ENCODE measurements at regions not wholly inside any gene's neighbourhood (a gene's known extent, or its start where the extent isn't known, plus 50 kb on each side); places are given as distances from the start of the nearest gene placed in this dataset.
"Not testable (repeated sequence)": the region's sequence is repeated elsewhere in the genome, so short reads cannot be mapped to it uniquely, and the experiment has no call there.

DNA sequence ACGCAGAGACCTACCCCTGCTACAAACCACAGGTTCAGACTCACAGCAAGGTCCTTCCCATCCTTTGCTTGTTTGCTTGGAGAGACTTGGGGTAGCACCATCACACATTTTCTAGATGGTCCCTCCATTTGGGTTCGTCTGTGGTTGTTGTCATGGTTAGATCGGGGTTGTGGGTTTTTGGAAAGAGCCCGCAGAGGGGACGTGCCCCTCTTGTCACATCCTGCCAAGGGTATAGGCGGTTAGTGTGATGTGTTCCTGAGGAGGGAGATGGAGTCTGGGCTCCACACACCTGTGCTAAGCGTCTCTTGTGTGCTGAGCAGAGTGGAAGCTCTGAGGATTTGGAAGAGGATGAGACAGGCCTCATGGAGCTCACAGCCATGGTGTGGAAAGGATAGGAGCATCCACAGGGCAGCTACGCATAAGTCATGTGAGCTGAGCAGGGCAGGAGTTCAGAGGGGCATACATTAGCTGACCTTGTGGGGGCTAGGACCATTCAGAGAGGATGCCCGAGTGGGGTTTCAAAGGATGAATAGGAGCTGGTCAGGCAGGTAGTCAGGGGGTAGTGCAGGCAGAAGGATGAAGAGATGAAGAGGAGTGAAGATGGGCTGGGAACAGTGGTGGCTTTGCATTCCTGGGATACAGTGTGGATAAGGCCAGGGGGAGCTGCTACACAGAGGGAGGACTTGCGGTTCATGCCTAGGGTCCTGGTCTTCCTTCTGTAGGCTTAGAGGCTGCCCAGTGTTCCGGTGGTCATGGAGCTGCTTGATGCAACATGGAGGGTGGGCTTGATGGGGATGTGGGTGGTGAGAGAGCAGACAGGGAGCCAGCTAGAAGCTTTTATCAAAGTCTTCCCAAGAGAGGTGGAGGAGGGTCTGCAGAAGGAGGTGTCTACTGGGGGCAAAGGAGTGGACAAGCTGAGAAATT lies 62.9 kb downstream of the ACKR3 start:
- DNase-seq, result peak; percentile 3

DNA sequence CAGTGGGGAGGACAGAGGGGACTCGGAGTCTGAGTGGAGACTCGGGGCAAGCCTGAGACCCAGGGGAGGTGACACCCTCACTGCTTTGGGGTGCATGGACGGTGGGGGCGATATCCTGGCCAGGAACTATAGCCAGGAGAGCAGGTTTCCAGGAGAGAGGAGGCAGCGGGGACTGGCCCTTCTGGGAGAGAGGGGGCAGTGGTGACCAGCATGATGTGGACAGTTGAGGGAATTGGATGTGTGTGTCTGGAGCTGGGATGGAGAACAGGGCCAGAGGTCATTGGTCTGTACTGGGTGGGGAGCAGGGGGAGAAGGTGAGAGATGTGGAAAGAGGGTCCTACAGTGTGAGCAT lies 63.6 kb downstream of the ACKR3 start:
- DNase-seq, result peak; percentile 8

DNA sequence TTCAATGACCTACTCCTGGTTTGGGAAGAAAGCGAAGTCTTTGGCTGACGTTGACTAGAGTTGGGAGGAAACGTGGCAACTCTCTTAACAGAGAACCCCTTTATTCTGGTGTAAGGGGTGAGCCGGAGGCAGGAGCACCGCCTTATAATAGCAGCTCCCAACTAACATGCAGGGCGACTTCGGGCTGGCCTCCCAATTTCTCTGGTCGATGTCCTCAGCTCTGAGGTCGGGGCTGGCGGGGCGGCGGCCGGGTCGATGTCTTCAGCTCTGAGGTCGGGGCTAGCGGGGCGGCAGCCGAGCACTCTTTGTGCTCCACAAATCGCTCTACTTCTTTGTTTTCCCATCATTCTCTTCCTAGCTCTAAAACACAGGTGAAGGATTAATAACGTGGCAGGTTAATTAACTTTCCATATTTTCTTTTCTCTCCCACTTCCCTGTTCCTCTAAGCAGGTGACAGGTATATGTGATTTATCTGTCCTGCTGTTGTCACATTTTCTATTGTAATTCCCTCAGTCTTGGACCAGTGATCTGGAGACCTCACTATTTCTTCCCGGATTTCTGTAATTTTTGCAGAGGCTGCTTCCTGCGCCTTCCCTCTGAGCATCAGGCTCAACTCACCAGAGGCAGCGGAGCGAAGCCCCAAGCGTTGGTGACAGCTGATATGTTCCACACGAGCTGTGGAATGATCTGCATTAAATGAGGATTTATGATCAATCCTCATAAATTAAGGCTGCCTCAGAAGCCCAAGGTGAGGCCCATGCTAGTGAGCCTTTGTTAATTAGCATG lies 64.3 kb downstream of the ACKR3 start:
- peak; percentile 20 for DNase-seq

DNA sequence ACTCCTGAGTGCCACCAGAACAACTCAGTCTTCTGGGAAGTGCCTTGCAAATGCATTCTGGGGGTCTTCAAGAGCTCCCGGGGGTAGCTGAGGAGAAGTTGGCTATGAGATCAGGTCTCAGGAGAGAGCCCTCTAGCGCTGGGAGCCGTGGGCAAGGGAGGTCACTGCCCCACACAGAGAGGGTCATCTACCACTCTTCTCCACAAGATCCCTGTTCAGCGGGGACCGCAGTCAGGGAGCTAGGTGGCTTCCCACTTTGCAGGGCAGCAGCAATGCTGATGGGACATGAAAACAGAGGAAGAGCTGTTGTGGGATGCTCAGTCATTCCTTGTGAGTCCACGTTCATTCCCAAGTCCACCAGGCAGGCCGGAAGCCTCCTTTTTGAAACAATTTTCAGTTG lies 66.6 kb downstream of the ACKR3 start:
- DNase-seq, result peak; percentile 11

DNA sequence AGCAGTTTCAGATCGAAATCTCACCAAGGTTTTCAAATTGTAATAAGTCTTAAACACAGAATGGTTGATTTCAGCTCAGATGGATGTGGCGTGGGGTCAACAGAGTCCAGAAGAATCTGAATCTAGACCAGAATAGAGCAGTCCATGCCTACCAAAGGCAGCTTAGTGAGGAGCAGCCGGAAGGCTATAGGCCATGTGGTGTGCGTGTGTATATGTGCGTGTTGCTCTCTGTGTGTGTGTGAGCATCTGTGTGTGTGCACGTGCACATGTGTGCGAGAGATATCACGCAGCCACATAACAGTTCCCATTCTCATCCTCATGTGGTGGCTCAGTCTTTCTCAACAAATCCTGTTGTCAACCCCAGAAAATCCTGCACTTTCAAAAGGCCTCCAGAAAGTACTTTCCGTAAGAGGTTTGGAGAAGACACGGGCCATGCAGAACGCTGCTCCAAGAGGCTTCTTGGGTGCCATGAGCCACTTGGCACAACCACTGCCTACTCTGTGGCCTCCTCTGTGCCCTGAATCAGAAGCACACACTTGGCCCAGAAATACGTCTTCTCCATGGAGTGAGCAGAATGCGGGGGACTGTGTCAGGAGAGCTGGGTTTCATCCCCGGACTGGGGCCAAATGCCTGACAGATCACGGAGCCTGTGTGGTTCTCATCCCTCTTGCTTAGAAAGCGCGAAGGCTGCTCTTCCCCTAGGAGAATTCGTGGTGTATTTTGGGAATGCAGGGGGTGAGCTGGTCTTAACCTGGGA lies 67.3 kb downstream of the ACKR3 start:
- peak; percentile 1 for DNase-seq

DNA sequence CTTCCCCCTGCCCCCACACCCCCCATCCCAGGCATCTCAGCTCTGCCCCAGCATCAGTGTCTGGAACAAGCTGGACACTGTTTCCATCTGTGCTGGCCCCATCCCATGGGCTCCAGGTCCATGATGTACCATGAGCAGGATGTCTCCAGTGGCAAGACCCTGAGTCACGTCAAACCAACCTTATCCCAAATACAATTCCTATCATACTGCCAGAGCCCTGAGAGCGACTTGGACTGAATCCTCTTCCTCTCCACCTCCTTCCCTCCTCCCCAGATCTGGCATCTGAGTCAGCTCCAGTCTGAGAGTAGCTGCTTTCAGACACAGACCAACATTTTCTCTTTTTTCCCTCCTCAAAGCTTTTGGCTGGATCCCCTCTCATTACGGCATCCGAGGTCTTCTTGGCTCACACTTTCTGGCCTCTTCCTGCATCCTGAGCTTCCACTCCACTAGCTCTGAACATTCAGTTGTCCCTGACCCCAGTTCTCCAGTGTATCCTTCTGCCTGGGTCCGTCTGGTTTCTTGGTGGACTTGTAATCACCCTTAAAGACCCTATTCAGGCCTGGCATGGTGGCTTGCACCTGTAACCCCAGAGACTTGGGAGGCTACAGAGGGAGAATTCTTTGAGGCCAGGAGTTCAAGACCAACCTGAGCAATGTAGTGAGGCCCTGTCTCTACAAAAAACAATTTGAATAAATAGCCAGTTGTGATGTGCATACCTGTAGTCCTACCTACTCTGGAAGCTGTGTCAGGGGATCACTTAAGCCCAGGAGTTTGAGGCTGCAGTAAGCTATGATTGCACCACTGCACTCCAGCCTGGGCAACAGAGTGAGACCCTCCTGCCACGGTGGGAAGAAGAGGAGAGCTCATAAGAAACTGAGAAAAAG lies 68.3 kb downstream of the ACKR3 start:
- DNase-seq, result peak; percentile 21

DNA sequence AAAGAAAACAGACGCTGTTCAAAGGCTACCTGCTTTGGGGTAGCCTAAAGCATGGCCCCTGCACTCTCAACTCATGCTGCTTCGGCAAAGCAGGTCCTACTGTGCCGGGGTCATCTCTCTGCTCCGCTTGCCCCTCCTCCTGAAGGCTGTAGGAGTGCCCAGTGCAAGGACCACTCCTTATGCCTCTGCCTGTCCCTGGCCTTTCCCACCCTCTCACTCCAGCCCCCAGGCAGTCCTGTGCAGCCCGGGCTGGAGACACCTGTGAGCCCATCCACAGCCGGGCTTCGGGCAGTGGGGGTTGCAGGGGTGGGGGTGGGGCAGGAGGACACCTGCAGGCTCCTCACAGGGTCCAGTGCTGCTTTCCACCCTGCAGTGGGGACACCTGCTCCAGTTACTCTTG lies 69.1 kb downstream of the ACKR3 start:
- peak; percentile 11 for DNase-seq

DNA sequence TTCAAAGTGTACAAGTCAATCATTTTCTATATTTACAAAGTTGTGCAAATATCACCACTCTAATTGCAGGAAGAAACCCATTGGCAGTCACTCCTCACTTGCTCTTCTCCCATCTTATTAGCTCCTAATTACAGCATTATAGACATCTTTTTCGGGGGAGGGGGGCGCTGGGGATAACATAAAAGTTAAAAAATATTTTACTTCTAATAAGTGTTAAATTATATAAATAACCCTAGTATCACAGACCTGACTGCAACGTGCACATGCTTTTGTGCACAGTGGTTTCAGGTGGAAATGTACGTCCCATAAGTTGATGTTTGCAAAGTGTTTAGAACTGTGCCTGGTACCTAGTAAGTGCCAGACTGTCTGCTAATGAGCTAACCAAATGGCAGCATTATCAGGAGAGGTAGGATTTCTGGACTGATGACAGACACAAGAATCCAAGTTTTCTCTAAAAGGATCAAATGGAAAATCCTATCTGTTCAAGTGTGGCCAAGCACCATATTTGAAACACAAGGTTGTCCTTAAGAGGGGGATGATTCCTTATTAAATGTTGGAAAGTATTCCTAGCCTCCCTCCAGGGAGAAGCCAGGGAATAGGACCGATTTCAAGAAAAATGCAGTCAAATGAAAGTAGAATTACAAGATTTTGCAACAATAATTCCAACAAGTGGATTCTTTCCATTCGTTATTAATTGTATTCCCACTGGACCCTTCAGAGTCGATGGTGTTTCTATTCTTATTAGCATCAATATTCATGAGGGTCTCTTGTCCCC lies 70.0 kb downstream of the ACKR3 start:
- DNase-seq, result peak; percentile 8

DNA sequence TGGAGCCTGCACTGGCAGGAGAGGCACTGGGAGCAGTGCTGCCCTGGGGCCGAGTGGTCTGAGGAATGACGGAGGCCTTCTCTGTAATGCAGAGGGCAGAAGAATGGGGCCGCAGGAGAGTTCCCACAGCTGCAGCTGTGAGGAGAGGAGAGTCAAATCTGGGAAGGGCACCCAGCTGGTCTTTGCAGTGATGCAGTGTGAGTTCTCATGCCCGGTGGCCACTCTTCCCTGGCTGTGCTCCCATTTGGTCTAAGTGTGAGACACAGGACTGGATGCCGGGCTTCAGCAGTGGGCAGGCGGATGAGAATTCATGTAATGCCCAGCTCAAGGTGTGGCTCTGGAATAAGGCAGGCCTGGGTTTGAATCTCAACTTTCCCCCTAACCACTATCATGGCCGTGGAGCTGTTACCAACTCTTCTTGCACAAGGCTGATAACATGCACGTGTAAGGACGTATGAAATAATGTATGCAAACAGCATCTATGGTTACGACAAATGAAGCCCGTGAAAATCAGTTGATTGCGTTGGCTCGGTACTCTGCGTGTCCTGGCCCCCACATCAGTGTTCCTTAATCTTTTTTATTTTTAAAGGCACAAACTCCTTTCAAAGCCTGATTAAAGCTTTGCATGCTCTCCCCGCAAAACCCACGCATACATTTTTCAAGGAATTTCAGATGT lies 71.6 kb downstream of the ACKR3 start:
- peak; percentile 28 for DNase-seq

DNA sequence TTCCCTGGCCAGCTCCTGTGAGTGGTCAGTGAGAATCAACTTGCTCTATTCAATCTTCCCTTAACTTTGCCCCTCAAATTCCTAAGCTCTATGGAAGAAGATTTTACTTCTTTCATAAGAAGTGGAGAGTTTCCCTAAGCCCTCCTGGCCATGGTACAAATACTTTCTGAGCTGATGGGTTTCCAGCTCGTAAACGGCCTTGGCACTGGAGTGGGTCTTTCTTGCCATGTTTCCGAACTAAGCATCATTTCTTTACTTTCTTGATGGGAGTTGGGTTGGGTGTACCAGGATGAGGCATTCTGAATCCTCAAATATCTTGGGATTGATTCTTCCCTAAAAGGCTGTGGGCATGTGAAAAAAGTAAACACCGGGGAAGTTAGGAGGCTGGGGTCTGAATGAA lies 72.5 kb downstream of the ACKR3 start:
- DNase-seq, result peak; percentile 76

DNA sequence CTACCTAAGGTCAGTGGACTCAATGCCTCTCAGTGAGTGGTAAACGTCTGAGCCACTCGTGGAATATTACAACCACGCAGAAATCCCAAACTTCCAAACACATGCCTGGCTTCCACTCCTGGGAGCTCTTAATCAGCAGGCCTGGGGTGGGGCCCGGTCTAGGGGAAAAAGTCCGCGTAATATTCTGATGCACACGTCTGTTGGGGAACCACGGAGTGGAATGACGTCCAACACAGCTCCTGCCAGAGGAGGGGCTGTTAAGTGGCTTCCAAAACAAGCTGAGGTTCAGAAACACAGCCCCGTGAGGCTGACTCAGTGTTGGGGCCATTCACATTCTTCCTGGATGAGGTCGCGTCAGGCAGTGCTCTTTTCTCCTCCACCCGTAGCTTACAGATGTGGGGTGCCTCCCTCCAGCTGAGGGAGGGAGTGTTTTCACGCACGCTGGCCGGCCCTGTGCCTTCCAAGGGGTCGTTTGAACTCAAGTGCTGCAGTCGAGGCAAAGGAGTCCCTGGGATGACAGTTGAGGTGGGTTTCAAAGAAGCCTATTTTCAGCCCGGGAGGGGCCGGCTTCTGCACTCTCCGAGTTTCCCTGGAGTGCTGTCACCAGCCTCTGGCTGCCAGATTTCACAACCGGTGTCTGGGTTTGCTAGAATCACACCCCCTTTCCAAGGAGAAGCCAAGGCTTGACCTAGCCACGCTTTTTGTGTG lies 73.1 kb downstream of the ACKR3 start:
- DNase-seq, result peak; percentile 94

DNA sequence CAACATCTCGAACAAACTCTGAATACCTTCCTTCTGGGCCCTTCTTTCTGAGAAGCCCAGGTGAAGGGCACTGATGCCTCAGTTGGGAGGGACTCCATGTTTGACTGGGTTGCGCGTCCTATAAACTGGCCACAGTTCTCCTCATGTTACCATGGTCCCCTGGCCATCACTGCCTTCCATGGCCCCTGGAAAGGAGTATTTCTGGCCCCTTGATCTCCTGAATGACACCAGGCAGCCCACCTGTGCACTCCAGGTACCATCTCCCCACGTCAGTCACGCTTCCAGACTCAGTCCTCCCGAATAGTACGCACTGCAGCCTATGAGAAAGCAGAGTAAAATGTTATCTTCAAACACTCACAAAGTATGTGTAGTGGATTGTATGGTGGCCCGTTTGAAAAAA lies 73.9 kb downstream of the ACKR3 start:
- peak; percentile 13 for DNase-seq

DNA sequence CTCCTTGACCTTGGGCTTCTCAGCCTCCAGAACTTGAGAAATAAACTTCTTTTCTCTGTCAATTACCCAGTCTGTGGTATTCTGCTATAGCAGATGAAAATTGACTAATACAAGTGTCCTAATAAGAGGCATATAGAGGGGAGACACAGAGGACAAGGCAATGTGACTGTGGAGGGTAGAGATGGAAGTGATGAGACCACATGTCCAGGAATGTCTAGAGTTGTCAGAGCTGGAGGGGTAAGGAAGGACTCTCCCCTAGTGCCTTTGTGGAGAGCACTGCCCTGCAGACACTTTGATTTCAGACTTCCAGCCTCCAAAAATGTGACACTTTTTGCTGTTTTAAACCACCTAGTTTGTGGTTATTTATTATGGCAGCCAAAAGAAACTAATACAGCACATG lies 74.4 kb downstream of the ACKR3 start:
- DNase-seq, result no peak

DNA sequence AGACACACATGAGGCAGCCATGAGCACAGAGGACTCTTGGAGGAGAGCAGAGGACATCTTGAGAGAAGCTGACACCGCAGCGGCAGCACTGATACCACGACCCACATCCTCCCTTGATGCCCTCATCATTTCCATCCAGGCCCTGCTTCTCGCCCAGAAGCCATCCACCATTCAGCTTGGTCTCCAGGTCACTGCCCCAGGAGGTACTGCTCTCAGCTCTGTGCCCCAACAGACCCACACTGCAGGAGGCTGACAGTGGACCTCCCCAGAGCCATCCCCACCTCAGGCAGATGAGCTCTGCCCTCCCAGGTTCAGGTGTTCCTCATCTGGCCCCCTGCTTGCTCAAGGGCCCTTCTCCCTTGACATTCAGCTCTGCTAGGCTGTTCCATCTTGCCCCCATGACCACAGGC lies 74.9 kb downstream of the ACKR3 start:
- DNase-seq, result peak; percentile 9

DNA sequence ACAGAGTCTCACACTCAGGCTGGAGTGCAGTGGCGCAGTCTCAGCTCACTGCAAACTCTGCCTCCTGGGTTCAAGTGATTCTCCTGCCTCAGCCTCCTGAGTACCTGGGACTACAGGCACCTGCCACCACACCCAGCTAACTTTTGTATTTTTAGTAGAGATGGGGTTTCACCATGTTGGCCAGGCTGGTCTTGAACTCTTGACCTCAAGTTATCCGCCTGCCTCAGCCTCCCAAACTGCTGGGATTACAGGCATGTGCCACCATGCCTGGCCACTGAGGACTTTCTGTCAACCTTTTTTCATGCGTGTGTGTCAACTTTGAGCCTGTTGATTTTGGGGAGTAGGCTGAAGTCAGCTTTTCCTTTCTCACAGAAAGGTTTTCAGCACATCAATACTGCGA lies 75.5 kb downstream of the ACKR3 start:
- DNase-seq, result not testable (repeated sequence)

DNA sequence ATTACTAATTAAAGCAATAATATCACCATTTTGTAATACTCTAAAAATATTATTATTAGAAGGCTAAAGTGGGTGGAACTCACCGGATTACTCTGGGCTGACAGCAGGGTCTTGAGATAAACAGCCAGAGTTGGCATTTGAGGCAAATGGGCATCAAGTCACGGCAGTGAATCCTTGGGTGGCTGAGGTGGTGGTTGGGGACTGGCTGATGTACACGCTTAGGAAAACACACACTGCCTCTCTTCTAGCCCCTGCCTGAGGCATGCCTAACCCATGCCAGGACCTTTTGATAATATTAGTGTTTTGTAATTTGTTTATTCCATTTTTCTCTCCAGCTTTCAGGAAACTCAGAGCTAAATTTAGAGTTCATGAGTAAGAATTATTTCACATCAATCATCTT lies 76.8 kb downstream of the ACKR3 start:
- DNase-seq, result peak; percentile 3

DNA sequence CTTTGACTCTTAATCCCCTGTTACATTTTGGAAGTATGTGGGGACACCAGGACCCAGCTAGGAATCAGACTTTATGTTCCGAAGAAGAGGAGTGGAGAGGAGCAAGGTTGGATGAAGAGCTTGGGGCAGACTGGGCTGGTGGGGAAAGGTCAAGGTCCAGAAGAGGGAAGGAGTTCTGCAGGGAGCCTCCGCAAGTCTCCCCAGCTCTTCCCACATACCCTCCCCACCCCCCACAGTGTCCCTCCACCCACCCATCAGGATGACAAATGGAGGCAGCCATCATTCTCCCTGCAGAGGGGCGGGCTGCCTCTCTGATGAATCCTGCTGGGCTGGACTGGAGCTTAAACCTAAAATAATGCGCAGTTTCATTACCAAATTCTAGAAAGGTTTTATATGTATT lies 77.2 kb downstream of the ACKR3 start:
- DNase-seq, result peak; percentile 2

DNA sequence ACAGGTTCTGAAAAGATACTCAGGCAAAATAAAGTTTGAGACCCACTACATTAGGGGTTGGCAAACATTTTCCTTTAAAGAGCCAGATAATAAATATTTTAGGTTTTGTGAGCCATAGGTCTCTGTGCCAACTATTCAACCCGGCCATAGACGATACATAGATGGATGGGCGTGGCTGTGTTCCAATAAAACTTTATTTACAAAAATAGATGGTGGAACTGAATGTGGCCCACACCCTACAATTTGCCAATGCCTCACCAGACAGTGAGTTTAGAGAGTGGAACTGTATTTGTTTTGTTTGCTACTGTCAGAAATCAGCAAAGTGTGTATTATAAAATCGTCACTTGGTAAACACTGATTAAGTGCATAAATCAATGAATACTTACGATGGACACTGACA lies 78.0 kb downstream of the ACKR3 start:
- peak; percentile 1 for DNase-seq

DNA sequence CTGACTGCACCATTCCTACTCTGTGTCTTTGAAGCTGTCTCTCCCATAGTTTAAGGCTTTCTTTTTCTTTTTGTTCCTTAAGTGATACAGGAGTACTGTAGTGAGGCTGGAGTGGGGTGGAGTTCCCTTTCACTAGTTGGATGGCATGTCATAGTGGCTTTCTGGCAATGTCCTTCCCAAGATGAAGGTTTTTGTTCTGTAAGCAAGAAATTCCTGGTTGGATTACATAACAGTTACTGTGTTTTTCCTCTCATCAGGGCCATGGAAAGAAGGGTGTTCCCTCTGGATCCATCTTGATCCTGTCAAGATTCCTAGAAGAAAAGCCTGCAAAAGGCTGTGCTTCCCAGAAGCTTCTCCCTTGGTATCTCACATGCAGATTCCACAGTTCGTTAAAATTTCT lies 84.2 kb downstream of the ACKR3 start:
- no peak for DNase-seq

DNA sequence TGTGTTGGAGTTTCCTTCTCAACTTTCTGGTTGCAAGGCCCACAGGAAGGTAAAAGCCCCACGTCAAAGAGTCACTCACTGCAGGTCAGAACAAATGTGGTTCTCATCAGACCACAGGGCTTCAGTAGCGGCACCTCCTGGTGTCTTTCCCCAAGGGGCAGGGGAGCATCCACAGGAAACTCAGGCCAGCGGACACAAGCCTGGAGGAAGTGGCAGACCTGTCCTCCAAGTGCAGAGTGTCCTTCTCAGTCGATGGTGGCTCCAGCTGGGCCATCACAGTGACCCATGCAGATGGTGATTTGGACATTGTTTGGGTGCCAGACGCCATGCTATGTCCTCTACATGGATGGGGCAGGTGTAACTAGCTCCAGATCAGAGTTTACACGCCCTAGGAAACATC lies 84.9 kb downstream of the ACKR3 start:
- no peak for DNase-seq

Data from femur (tissue), 1 donor.